ENCODE measurements at regions not wholly inside any gene's neighbourhood (a gene's known extent, or its start where the extent isn't known, plus 50 kb on each side); places are given as distances from the start of the nearest gene placed in this dataset.
"Not testable (repeated sequence)": the region's sequence is repeated elsewhere in the genome, so short reads cannot be mapped to it uniquely, and the experiment has no call there.

DNA sequence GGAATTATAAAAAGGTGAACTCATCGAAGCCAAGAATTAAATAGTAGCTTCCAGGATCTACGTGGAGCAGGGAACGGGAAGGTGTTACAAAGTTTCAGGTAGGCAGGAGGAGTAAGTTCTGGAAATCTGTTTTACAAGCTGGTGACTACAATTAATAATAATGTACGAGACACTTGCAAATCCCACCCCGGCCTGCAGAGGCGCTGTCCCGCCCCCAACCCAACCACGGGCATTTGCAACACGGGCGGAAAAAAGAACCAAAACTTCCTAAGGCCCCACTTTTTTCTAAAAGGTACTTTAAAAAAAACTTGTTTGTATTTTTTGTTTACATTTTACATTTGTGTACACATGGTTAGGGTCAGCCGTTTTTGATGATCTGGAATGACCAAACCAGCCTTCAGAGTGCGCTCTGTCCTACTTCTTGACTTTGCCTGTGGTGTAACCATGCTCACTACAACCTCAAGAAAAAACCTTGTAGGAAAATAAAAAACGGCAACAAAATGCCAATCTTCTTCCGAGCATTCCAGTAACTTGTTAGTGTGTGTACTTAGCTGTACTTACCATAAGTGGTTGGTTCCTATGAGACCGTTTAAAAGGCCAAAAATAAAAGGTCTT lies 449.6 kb upstream of the B3GAT1 start:
- intact Hi-C loops (cut with DNase I) = no loop called here
- DNase-seq (ENCODE audit: low spot score) = no peak

DNA sequence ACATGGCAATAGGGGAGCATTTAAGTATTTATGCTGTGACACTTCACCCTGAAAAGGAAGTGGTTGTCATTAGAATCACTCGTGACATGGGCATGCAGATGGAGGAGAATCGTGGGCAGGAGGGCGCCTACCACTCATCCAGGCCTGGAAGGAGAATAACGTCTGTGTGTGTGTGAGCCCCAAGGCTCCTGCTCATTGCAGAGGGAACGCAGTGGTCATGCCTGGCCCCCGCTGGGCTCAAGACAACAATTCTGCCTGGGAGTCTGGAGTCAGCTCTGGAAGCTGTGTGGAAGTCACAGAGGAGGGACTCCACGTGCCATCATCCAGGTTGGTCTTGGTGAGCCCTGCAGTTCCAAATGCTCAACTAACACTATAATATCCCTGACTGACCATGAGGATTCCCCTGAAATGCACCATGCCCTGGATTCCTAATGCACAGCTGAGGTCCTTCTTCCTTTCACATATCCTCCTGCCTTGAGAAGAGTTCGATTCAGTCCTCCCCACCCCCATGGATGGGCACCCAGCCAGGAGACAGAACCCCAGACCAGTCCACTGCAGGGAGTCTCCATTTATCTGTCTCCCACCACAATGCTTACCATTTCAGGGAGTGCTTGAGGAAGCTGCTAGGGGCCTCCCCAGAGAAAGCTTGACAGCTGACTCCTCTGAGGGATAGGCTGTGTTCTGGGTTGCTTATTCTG lies 446.9 kb upstream of the B3GAT1 start:
- intact Hi-C loops (cut with DNase I) = no loop called here

DNA sequence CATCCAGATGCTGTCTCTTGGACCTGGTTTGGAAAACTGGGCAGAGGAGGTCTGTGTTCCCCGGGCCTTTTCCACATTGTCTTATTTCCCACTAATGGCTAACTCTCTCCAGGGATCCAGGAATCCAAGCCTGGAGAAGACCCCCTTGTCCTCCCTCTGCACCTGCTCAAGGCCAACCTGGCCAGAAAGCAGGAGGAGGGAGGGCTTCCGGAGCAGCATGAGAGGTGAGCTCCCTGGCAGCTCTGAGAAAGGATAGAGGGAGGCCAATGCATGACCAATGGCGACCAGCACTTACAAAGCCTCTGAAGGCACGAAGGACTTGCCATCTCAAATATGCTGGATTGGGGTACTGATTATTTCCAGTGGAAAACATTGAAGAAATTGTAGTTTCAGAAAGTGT lies 445.0 kb upstream of the B3GAT1 start:
- intact Hi-C loops (cut with DNase I) = no loop called here
- no peak for DNase-seq (ENCODE audit: low spot score)

More for the DNA sequence above, 446.9 kb upstream of the B3GAT1 start:
- DNase-seq (ENCODE audit: low spot score) = no peak

DNA sequence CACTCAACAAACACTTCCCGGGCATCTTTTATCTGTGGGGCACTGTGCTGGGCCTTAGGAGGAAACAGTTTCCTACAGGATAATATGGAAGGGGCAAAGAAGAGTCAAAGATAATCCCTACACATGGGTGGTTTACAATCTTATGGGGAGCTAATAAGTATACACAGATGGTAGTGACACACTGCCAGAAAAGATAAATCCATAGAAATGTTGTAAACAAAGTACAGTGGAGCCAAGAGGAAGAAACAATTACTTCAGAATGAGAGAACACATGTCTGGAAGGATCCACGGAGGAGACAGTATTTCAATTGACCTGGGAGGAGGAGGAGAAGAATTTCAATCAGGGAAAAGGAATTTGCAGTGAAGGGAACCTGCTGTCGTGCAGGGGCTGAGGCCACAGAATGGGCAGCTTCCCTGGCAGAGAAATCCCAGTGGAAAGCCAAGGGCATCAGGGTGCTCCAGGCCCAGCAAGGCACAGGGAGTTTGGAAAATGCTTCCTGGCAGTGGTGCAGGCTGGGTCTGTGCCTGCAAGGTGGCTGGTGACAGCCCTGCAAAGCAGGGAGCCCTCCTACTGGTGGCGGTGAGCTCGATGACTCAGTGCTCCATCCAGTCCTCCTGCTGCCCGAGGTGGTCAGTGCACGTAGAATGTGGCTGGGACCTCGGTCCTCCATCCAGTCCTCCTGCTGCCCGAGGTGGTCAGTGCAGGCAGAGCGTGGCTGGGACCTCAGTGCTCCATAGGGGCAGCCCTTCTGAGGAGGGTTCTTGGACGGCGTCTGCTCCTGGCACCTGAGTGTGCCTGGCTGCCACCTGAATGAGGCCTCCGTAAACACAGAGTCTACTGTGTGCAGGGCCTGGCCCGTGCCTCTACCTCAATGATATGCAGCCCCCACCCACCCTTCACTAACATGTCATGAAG lies 444.3 kb upstream of the B3GAT1 start:
- no peak for DNase-seq (ENCODE audit: low spot score)
- intact Hi-C loops (cut with DNase I) = no loop called here

- DNase-seq (ENCODE audit: low spot score) = no peak
- intact Hi-C loops (cut with DNase I) = no loop called here
These were observed 442.2 kb upstream of the B3GAT1 start for GRCh38 chr11:134853992-134854991.

GRCh38 chr11:134851503-134852224 lies 439.6 kb upstream of the B3GAT1 start:
- DNase-seq (ENCODE audit: low spot score); intact Hi-C loops (cut with DNase I): not testable (repeated sequence)

DNA sequence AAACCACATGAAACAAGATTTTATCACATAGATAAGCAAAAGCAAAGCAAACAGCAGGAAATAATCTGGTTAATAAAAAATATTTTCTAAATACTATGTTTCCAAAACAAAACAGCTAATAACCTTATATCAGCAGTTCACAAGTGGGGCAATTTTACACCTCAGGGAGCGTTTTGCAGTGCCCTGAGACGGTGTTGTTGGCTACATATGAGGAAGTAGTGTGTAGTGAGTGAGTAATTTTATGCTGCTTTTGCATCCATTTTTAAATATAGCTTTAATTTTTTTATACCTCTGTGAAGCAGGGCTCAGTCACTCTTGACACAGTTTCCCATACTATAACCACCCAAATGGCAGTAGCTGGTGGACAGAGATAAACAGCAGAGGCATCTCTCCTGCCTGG lies 438.5 kb upstream of the B3GAT1 start:
- intact Hi-C loops (cut with DNase I) = no loop called here

DNA sequence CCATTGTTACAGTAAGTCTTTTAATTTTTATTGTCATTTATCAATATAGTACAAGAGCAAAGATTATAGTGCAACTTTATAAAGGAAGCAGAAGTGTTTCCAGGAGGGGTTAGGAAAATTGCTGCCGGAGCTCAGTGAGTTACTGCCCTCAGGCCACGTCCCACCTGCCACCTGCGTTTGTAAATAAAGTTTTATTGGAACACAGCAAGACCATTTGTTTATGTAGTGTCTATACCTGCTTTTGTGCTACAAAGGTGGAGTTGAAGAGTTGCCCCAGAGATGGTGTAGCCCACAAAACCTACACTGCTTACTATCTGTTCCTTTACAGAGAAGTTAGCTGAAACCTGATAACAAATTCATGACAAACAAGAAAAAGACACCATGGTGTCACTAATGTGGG lies 437.8 kb upstream of the B3GAT1 start:
- intact Hi-C loops (cut with DNase I) = no loop called here
- no peak for DNase-seq (ENCODE audit: low spot score)

More for the DNA sequence above, 438.5 kb upstream of the B3GAT1 start:
- DNase-seq (ENCODE audit: low spot score) = no peak

DNA sequence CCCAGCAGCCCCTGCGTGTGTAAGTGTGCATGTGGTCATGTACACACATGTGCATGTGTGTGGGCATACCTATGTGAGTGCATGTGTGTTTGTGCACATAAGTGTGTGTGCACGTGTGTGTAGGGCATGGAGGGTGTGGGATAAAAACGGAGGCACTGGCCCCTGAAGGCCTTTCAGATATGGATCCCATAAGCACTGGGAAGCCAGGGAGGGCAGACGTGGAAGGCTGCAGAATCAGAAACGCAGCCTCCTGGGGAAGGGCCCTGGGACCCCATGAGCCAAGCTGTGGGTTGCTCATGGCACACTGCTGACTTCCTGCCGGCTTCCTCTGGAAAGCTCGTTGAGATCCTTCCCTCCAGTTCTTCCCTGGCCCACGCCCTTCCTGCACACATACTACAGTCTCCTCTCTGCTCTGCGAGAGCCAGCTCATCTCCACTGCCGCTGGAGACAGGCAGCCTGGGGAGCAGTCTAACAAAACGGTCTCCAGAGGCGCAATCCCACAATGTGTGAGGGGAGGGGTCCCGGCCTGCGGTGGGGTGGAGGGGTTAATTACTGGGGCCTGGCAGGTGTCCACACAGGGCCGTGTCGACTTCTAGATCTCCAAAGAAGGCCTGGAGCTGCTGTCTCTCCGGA lies 435.2 kb upstream of the B3GAT1 start:
- intact Hi-C loops (cut with DNase I) = no loop called here
- DNase-seq (ENCODE audit: low spot score) = no peak

DNA sequence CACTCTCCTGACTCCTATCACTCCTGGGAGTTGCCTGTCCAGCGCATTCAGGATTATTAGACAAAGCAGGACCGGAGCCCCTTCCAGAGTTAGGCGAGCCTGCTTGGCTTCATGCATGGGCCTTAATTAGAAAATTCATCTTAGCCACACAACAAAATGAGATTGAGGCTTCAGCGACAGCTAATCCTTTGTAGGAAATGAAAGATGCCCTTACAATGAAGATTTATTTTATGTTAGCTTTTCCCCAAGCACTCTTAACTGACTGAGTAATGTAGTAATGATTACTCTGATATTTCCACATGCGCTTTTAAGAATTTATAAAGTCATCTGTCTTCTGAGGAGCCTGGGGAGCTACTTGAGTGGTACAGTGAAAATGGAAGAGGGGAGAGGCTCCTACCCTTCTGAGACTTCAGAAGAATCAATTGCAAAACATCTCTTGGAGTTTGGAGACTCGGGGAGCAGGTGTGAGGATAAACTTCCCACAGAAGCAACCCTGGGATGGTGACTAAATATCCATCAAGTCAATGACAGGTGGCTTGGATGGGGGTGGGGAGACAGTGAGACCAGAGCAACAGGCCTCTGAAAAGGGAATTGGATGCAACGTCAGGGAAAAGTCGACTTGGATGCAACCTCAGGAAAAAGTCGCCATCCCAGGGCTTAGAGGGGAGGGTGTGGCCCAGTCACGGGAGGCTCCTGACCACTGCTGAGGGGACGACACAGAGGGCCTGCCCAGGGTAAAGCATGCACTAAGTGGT lies 434.5 kb upstream of the B3GAT1 start:
- no peak for DNase-seq (ENCODE audit: low spot score)
- intact Hi-C loops (cut with DNase I) = no loop called here

- intact Hi-C loops (cut with DNase I) = no loop called here
- DNase-seq (ENCODE audit: low spot score) = no peak
These were observed 433.7 kb upstream of the B3GAT1 start for GRCh38 chr11:134845474-134846327.

DNA sequence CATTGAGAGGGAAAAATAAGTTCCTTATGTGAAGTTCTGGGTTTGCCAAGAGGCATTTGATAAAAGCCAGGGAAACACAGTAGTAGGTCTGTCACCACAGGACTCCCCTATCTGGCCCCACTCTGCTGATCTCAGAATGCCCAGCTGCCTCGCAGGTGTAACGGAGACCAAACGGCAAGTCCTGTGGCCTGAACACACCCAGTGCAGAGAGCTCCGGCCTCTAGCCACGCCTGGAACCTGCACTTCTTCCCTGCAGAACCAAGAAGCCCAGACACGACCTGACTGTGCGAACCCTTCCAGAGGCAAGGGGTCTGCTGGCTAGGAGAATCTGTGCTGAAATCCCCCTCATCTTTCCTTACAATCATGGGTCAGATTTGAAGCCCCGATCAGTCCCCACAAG lies 432.8 kb upstream of the B3GAT1 start:
- no peak for DNase-seq (ENCODE audit: low spot score)
- intact Hi-C loops (cut with DNase I) = no loop called here

GRCh38 chr11:134843735-134844134 lies 431.7 kb upstream of the B3GAT1 start:
- intact Hi-C loops (cut with DNase I) = no loop called here
- no peak for DNase-seq (ENCODE audit: low spot score)

- intact Hi-C loops (cut with DNase I) = no loop called here
- DNase-seq (ENCODE audit: low spot score) = no peak
These were observed 431.0 kb upstream of the B3GAT1 start for GRCh38 chr11:134843020-134843419.

- no peak for DNase-seq (ENCODE audit: low spot score)
These were observed 429.9 kb upstream of the B3GAT1 start for GRCh38 chr11:134841972-134842371.

DNA sequence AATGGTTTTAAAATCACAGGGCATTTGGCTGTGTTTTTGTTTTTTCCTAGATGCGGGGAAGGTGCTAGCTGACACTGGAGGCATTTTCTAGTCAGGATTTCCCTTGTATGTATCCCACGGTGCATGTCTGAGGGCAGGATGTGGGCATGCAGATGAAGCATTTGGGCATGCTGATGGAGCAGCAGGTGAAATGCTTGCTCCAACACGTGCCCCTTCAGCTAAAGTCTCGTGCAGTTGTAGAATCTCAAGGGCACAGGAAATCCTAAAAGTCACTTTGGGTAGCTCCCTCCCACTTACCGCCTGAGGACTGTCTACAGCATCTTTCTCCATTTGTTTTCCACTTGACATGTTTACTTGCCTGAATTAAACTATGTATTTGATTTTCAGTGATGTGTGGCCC lies 429.4 kb upstream of the B3GAT1 start:
- intact Hi-C loops (cut with DNase I) = no loop called here
- no peak for DNase-seq (ENCODE audit: low spot score)

More at GRCh38 chr11:134841972-134842371, 429.9 kb upstream of the B3GAT1 start:
- intact Hi-C loops (cut with DNase I) = no loop called here

- intact Hi-C loops (cut with DNase I) = no loop called here
- DNase-seq (ENCODE audit: low spot score) = no peak
These were observed 428.9 kb upstream of the B3GAT1 start for GRCh38 chr11:134840945-134841344.

Measured in cardiac septum (tissue), 1 donor.